Type B pancreatic cell (in vitro differentiated cells): ENCODE measurements at regions not wholly inside any gene's neighbourhood (a gene's known extent, or its start where the extent isn't known, plus 50 kb on each side); places are given as distances from the start of the nearest gene placed in this dataset.
A peak's percentile ranks its signal among the peaks of the same experiment; 100 is the strongest.

Experiments used
- DNase-seq: peaks from one replicate; pipeline ENCODE4 v3.0.0; 2021; ENCODE audit warnings: mixed read lengths; ENCODE audit not compliant: unreplicated experiment; ENCODE audit errors: extremely low spot score
- H3K27ac Mint-ChIP-seq: 2 replicates; pipeline ENCODE4 v1.8.0; 2021; ENCODE audit warnings: mild to moderate bottlenecking, mixed read lengths
- H3K27me3 Mint-ChIP-seq: 2 replicates; pipeline ENCODE4 v1.8.0; 2021; ENCODE audit warnings: mixed read lengths
- H3K36me3 Mint-ChIP-seq: 2 replicates; pipeline ENCODE4 v1.8.0; 2021; ENCODE audit warnings: mixed read lengths
- H3K4me1 Mint-ChIP-seq: one replicate; pipeline ENCODE4 v1.8.0; 2021; ENCODE audit warnings: mixed read lengths; ENCODE audit not compliant: unreplicated experiment
- H3K4me3 Mint-ChIP-seq: 2 replicates; pipeline ENCODE4 v1.8.0; 2021; ENCODE audit warnings: mild to moderate bottlenecking, mixed read lengths
- H3K9me3 Mint-ChIP-seq: 2 replicates; pipeline ENCODE4 v1.8.0; 2021; ENCODE audit warnings: mixed read lengths
- CTCF ChIP-seq: fragments of 200-600 bp; sonication (generic); conservative IDR thresholded peaks from 2 replicates; pipeline ENCODE4 v1.5.0; 2021; ENCODE audit warnings: antibody characterized with exemption, mild to moderate bottlenecking

- no peak overlapping the region for H3K4me3 Mint-ChIP-seq
- no peak overlapping the region for H3K27ac Mint-ChIP-seq
- H3K36me3 Mint-ChIP-seq, result no peaks in the 10 kb centered on the region
- no peak for DNase-seq
- peaks cover 12% of the 10 kb centered on the region for H3K27me3 Mint-ChIP-seq
- H3K9me3 Mint-ChIP-seq, result peaks cover 5% of the 10 kb centered on the region
- TF ChIP-seq CTCF, result no peak
- peaks cover 7% of the 10 kb centered on the region for H3K4me1 Mint-ChIP-seq
Observed at GRCh38 chr11:35892166-35892565, 51.7 kb upstream of the LDLRAD3 start.

DNA sequence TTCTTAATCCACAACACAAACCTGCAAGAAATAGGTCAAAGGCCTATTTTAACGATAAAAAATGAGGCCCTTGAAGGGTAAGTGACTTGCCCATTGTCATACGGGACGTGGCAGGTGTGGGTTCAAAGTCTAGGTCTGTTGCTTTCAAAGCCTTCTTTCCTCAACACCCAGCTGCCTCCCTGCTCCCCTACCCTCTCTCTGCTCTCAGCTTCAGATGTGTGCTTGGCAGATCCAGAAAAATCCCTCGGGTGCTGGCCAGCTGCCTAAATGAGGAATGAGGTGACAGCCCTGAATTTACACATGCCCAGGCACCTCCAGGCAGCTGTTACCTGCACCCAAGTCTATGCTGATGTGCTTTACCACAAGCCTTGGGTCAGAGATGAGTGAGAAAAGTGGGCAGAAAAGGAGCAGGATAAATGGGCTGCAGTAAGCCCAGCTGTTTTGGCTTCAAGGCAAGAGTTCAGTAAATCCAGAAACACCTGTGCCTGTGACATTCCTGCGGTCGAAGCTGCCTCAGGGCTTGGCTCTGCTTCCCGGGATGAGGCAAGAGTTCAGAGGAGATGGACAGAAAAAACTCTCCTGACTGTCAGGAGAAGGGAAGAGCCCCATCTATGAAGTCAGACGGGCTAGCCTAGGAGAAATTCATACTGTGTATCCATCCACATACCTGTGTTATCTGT lies 49.9 kb upstream of the LDLRAD3 start:
- peaks cover 7% of the 10 kb centered on the region for H3K4me1 Mint-ChIP-seq
- no peak for TF ChIP-seq CTCF
- no peaks in the 10 kb centered on the region for H3K36me3 Mint-ChIP-seq
- peaks cover 12% of the 10 kb centered on the region for H3K27me3 Mint-ChIP-seq
- H3K27ac Mint-ChIP-seq, result peak overlapping the region; percentile 65
- no peaks in the 10 kb centered on the region for H3K9me3 Mint-ChIP-seq
- no peak overlapping the region for H3K4me3 Mint-ChIP-seq
- DNase-seq, result no peak
